GM12864 (cell line): ENCODE measurements at regions not wholly inside any gene's neighbourhood (a gene's known extent, or its start where the extent isn't known, plus 50 kb on each side); places are given as distances from the start of the nearest gene placed in this dataset.
"Not testable (repeated sequence)": the region's sequence is repeated elsewhere in the genome, so short reads cannot be mapped to it uniquely, and the experiment has no call there.

Experiments used
- DNase-seq: peaks from one replicate; pipeline ENCODE4 v3.0.0-alpha.2; 2011; ENCODE audit warnings: low read depth
- H3K4me3 ChIP-seq: 2 replicates; pipeline ENCODE4 v1.5.1; 2011; ENCODE audit warnings: mild to moderate bottlenecking, low read depth, low read length, control low read depth
- CTCF ChIP-seq: IDR thresholded peaks from 2 replicates; pipeline ENCODE4 v1.5.1; 2011; ENCODE audit warnings: low read depth, mild to moderate bottlenecking, moderate library complexity, low read length, control low read depth, inconsistent platforms; ENCODE audit errors: missing control alignments

DNA sequence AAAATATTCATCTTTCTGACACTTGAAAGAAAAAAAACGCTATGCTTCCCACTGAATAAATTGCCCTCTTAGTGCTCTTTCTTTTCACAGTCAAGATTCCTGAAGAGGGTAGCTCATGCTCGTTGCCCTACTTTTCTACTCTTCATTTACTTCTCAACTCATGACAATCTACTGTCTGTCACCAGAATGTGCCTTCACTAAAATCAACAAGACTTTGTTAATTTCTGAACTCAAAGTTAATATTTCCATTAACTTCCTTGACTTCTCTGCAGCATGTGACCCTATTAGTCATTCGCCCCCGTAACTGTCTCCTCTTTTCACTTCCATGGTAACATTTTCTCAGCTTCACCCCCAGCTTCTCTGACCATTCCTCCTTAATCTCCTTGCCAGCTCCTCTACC is 98.9 kb upstream of the MAPRE2 start:
- no peak overlapping the region for H3K4me3 ChIP-seq
- TF ChIP-seq CTCF: no peak
- DNase-seq: no peak

- TF ChIP-seq CTCF: no peak
- DNase-seq: no peak
Observed at GRCh38 chr18:34942975-34943374, 98.2 kb upstream of the MAPRE2 start.

DNA sequence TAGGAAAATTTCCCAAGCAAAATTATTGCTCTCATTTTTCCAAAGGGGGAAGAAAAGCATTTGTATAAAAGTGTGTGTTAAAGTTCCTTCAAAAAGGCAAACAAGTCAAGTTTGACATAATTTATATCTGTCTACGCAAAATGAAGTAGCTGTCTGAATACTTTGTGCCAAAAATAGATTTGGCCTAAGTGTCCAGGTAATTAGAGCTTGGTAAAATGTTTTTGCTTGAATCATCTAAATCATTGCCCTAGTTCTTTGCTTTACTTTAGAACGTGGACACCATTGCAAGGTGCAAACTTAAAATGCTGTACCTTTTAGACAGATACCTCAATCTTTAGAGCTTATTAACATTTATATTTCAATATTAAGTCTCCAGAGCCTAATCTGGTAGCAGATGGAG is 97.6 kb upstream of the MAPRE2 start:
- TF ChIP-seq CTCF: no peak
- DNase-seq: no peak
- no peak overlapping the region for H3K4me3 ChIP-seq

More at GRCh38 chr18:34942975-34943374, 98.2 kb upstream of the MAPRE2 start:
- H3K4me3 ChIP-seq: no peak overlapping the region

- no peak overlapping the region for H3K4me3 ChIP-seq
- TF ChIP-seq CTCF: no peak
- DNase-seq: no peak
Observed at GRCh38 chr18:34947711-34948125, 93.5 kb upstream of the MAPRE2 start.

DNA sequence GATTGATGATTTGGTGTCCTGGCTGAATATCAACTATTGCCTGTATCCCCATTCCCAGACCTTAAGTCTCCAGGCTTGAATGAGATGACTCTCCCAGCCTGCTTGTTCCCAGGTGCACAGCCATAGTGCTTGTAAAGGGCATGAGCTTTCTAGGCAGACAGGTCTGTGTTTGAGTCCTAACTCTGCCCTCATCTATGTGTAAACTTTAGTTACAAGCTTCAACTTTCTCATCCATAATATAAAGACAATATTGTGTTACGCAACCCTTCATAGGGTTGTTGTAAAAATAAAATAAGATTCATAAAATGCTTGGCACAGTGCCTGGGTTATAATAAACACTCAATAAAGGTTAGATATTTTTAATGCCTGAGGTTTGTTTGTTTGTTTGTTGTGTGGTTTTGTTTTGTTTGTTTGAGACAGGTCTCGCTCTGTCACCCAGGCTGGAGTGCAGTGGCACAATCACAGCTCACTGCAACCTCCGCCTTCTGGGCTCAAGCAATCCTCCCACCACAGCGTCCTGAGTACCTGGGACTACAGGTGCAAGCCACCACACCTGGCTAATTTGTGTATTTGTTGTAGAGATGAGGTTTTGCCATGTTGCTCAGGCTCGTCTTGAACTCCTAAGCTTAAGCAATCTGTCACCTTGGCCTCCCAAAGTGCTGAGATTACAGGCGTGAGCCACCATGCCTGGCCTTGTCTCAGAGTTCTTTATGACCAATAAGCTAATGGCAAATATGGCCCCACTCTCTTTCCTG is 89.4 kb upstream of the MAPRE2 start:
- no peak for DNase-seq
- no peak overlapping the region for H3K4me3 ChIP-seq
- TF ChIP-seq CTCF: no peak

DNA sequence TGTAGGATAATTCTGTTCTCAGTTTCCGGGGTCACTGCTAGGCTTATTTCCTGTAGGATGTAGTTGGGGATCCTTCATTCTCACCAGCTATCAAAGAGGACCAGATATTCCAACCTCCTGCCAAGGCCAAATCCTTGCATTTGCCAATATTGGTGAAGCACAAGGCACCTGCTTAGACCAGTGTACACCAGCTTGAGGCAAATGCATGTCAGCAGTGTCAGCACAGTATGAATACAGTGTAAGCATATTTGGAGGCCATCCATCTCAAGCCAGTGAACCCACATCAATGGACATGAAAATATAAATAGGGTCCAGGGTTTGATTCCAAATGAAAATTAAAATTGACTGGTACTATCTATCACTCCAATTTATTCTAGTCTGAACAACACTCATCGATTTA is 88.0 kb upstream of the MAPRE2 start:
- TF ChIP-seq CTCF: no peak
- H3K4me3 ChIP-seq: no peak overlapping the region

GRCh38 chr18:34955494-34955893 is 85.7 kb upstream of the MAPRE2 start:
- DNase-seq, H3K4me3 ChIP-seq: not testable (repeated sequence)

More for the DNA sequence above, 88.0 kb upstream of the MAPRE2 start:
- DNase-seq: no peak
